ENCODE measurements at regions not wholly inside any gene's neighbourhood (a gene's known extent, or its start where the extent isn't known, plus 50 kb on each side); places are given as distances from the start of the nearest gene placed in this dataset.

DNA sequence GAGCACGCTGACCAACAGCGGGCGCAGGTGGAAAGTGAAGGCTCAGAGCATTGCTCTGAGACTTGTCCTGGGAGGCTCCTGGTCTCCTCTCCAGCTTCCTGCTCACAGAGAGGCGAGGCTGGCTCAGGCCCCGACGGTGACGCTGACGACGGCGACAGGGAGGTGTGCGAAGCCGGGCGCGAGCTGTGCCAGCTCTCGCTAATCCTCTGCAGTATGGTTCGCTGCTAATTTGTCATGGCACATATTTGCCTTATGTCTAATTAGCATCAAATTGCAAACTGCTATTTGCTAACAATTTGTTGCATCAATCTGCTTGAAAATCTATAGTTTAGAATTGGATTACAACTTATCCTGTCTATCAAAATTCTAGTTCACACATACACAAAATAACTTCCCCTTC lies 469.8 kb upstream of the ZNF507 start:
- 90% methylated on average over 16 of the region's 16 CpGs for WGBS
- no peaks in the 10 kb centered on the region for H3K36me3 ChIP-seq

DNA sequence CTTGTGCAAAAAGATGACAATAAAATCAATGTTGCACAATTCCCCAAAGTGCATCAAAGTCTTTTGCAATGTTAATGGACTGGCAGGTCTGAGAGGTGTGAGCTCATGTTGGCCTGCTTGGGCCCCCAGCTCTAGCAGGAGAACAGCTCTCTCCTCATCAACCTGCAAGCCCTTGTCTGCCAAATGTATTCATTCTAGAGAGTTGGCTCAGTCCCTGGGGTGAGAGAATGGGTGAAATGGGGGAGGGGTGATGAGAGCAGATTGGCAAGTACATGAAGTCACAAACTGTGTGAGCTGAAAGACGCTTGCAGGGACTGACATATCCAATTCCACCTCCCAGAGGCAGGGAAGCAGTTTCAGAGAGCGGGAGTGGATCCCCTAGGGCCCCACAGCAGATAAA lies 465.1 kb upstream of the ZNF507 start:
- intact Hi-C loops (cut with DNase I) = no loop called here
- Histone ChIP-seq H3K4me1 (replicated peaks) (no peaks in the 10 kb centered on the region), H3K27me3 (replicated peaks; ENCODE audit: insufficient read depth) (no peaks in the 10 kb centered on the region), H3K4me3 (no peak overlapping the region), H3K27ac (no peak overlapping the region), H3K36me3 (no peaks in the 10 kb centered on the region), H3K9me3 (no peaks in the 10 kb centered on the region)
- no peak for DNase-seq (ENCODE audit: low spot score)
- TF ChIP-seq, protein P1, sequence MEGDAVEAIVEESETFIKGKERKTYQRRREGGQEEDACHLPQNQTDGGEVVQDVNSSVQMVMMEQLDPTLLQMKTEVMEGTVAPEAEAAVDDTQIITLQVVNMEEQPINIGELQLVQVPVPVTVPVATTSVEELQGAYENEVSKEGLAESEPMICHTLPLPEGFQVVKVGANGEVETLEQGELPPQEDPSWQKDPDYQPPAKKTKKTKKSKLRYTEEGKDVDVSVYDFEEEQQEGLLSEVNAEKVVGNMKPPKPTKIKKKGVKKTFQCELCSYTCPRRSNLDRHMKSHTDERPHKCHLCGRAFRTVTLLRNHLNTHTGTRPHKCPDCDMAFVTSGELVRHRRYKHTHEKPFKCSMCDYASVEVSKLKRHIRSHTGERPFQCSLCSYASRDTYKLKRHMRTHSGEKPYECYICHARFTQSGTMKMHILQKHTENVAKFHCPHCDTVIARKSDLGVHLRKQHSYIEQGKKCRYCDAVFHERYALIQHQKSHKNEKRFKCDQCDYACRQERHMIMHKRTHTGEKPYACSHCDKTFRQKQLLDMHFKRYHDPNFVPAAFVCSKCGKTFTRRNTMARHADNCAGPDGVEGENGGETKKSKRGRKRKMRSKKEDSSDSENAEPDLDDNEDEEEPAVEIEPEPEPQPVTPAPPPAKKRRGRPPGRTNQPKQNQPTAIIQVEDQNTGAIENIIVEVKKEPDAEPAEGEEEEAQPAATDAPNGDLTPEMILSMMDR (IDR thresholded peaks at IDR 0.05) = no peak
- TF ChIP-seq POLR2AphosphoS5 (IDR thresholded peaks at IDR 0.05) = no peak
- 64% methylated on average over 2 of the region's 2 CpGs for WGBS

More for the DNA sequence above, 469.8 kb upstream of the ZNF507 start:
- no peak for DNase-seq (ENCODE audit: low spot score)
- Histone ChIP-seq H3K27me3 (replicated peaks; ENCODE audit: insufficient read depth) (no peaks in the 10 kb centered on the region), H3K9me3 (no peaks in the 10 kb centered on the region), H3K27ac (no peak overlapping the region), H3K4me3 (no peak overlapping the region), H3K4me1 (replicated peaks) (no peaks in the 10 kb centered on the region)
- TF ChIP-seq POLR2AphosphoS5 (IDR thresholded peaks at IDR 0.05) (no peak), POLR2A (IDR thresholded peaks at IDR 0.05) (no peak)
- TF ChIP-seq, protein P1 (IDR thresholded peaks at IDR 0.05) = no peak
- intact Hi-C loops (cut with DNase I) = no loop called here

DNA sequence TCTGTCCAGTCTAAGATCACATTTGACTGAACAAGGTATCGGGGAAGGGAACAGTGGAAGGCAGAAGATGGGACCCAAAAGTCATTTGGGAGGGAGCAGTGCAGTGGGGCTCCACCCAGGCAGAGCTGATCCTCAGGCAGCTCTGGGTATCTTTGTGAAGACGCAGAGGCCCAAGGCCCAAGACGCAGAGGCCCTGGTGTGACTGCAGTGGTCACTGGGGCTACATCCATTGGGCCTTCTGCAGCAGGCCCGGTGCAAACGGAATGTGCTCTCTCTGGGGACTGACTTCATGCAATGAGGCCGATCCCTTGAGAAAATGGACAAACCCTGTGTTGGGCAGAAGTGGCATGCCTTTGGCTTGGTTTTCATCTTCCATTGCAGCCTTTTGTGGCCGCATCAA lies 463.4 kb upstream of the ZNF507 start:
- no peaks in the 10 kb centered on the region for H3K9me3 ChIP-seq
- TF ChIP-seq, protein P1 (IDR thresholded peaks at IDR 0.05) = no peak
- TF ChIP-seq POLR2A (IDR thresholded peaks at IDR 0.05) (no peak), POLR2AphosphoS5 (IDR thresholded peaks at IDR 0.05) (no peak)
- no peaks in the 10 kb centered on the region for H3K27me3 ChIP-seq (replicated peaks; ENCODE audit: insufficient read depth)
- H3K4me1 ChIP-seq (replicated peaks) = no peaks in the 10 kb centered on the region
- intact Hi-C loops (cut with DNase I) = no loop called here
- no peaks in the 10 kb centered on the region for H3K36me3 ChIP-seq
- no peak for DNase-seq (ENCODE audit: low spot score)
- H3K27ac ChIP-seq = no peak overlapping the region
- 96% methylated on average over 7 of the region's 7 CpGs for WGBS
- H3K4me3 ChIP-seq = no peak overlapping the region

DNA sequence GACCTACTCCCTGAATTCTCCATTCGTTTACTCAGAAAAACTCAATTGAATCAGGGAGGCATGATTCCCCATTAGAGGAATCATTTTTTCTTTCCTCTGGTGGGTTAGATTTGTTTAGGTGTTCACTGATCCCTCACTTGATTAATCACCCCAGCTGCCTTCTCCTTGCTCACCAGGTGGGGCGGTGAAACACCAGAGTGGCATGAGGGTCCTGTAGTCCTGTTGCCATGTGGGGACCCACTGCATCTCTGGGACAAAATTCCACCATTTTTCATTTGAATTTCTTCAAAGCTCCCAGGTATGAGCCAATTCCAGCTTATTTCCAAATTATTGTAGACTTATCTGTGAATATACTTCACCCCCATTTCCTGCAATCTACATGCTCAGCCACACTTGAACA lies 462.7 kb upstream of the ZNF507 start:
- TF ChIP-seq, protein P1 (IDR thresholded peaks at IDR 0.05) = no peak
- TF ChIP-seq POLR2AphosphoS5 (IDR thresholded peaks at IDR 0.05) (no peak), POLR2A (IDR thresholded peaks at IDR 0.05) (no peak)
- Histone ChIP-seq H3K36me3 (no peaks in the 10 kb centered on the region), H3K9me3 (no peaks in the 10 kb centered on the region), H3K27me3 (replicated peaks; ENCODE audit: insufficient read depth) (no peaks in the 10 kb centered on the region), H3K27ac (no peak overlapping the region), H3K4me3 (no peak overlapping the region), H3K4me1 (replicated peaks) (no peaks in the 10 kb centered on the region)
- intact Hi-C loops (cut with DNase I) = no loop called here
- no peak for DNase-seq (ENCODE audit: low spot score)
- WGBS = 94% methylated on average over 2 of the region's 2 CpGs

DNA sequence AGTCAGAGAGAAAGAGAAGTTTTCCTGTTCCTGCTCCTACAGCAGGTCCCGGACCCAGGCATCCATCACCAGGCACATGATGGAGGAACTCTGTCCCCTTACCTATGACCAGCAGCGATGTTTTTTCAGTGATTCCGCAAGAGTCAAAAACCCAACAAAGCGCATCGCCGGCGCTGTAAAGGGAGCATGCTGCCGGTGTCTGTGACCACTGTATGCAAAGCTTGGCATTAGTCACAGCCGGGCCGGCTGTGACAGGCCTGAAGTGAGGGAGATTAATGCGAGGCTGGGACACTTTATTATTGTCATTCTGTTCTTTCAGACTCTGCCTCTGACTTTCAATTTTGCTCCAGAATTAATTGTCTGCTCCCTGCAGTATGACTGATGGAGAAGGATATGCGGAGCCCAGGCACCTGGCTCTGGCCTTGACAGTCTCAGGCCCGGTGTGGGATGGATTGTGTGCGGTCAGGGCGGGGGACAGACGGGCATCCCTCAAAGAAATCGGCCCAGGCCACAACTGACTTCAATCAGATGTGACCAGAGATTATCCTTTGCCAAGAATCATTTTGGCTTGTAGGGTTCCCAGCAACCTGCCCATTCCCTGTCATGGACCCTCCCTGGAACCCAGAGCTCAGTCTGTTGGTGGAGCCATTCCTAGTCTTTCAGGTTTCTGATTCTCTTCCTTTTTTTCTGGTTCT lies 462.0 kb upstream of the ZNF507 start:
- no peak for DNase-seq (ENCODE audit: low spot score)
- intact Hi-C loops (cut with DNase I) = no loop called here
- Histone ChIP-seq H3K27ac (no peak overlapping the region), H3K4me1 (replicated peaks) (no peaks in the 10 kb centered on the region), H3K36me3 (no peaks in the 10 kb centered on the region), H3K9me3 (no peaks in the 10 kb centered on the region), H3K27me3 (replicated peaks; ENCODE audit: insufficient read depth) (no peaks in the 10 kb centered on the region), H3K4me3 (no peak overlapping the region)
- WGBS = 52% methylated on average over 17 of the region's 17 CpGs
- TF ChIP-seq POLR2AphosphoS5 (IDR thresholded peaks at IDR 0.05) (no peak), POLR2A (IDR thresholded peaks at IDR 0.05) (no peak)
- TF ChIP-seq, protein P1 (IDR thresholded peaks at IDR 0.05) = no peak
